Activated T-cell treated with anti-CD3 and anti-CD28 coated beads for 24 hours (primary cell): ENCODE measurements at regions not wholly inside any gene's neighbourhood (a gene's known extent, or its start where the extent isn't known, plus 50 kb on each side); places are given as distances from the start of the nearest gene placed in this dataset.
"Not testable (repeated sequence)": the region's sequence is repeated elsewhere in the genome, so short reads cannot be mapped to it uniquely, and the experiment has no call there.

Source experiments
- DNase-seq: peaks from one replicate; pipeline ENCODE4 v3.0.0-alpha.2; 2020; ENCODE audit warnings: low read depth

DNA sequence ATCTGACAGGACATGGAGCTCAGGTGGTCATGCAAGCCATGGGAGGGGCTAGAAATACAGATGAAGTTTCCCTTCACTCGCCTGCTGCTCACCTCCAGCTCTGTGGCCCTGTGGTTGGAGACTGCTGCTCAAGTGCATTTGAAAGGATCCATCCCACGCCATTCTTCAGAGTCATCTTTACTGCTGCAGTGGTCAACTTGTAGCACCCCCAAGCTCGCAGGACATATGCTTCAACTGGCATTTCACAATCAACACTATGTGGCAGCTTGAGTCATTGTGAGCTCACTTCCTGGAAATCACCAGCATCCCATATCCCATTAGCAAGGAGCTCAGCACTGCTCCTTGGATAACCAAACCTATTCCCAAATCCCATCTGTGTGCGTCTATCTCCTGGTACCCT is 116.2 kb upstream of the TP53BP2 start:
- not testable (repeated sequence) for DNase-seq

DNA sequence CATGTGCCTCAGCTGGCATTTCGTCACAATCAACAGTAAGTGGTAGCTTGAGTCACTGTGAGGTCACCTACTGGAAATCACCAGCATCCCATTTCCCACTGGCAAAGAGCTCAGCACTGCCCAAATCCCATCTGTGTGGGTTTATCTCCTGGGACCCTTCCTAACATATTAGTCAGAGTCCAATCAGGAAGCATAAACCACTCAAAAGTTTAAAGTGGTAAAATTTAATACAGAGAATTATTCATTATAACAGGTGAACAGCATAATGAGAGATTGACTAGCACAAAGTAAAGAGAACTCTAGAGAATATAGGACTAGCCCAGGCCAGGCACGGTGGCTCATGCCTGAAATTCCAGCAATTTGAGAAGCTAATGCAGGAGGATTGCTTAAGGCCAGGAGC is 107.1 kb upstream of the TP53BP2 start:
- not testable (repeated sequence) for DNase-seq

GRCh38 chr1:223951551-223951950 is 105.8 kb upstream of the TP53BP2 start:
- not testable (repeated sequence) for DNase-seq

GRCh38 chr1:223949944-223950343 is 104.2 kb upstream of the TP53BP2 start:
- DNase-seq: not testable (repeated sequence)

DNA sequence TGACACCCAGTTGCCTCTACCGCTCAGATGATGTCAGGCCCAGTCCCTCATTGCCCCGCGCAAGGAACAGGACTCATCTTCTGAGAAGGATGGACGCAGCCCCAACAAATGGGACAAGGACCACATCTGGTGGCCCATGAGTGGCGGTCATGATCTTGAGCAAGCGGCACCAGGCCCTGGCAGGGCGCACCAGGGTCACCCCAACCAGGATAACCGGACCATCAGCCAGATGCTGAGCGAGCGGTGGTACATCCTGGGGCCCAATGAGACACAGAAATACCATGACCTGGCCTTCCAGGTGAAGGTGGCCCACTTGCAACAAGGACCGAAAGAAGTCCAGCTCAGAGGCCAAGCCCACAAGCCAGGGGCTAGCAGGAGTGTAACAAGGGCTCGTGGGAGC is 102.3 kb upstream of the TP53BP2 start:
- not testable (repeated sequence) for DNase-seq

GRCh38 chr1:223936592-223936991 is 90.8 kb upstream of the TP53BP2 start:
- not testable (repeated sequence) for DNase-seq

GRCh38 chr1:223931476-223931875 is 85.7 kb upstream of the TP53BP2 start:
- DNase-seq: not testable (repeated sequence)

GRCh38 chr1:223920805-223921204 is 75.1 kb upstream of the TP53BP2 start:
- DNase-seq: not testable (repeated sequence)

DNA sequence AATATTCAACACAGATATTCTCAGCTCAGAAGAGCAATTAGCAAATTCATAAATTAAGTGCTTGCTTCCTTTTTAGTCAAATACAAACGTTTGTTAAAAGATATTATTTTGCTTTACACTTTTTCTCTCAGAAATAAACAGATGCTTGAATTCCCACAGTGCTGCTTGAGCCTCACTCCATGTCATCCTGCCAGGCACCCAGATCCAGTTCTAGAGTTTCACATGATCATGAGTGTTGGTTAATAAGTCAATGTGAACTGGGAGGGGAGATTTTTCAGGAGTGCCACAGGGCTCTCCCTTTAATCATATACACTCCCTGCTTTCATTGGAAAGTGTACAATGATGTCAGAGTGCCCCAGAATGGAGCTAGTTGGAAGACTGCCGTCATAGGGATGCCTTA is 69.7 kb upstream of the TP53BP2 start:
- DNase-seq: not testable (repeated sequence)

- DNase-seq: not testable (repeated sequence)
Observed at GRCh38 chr1:223913715-223914114, 68.0 kb upstream of the TP53BP2 start.

DNA sequence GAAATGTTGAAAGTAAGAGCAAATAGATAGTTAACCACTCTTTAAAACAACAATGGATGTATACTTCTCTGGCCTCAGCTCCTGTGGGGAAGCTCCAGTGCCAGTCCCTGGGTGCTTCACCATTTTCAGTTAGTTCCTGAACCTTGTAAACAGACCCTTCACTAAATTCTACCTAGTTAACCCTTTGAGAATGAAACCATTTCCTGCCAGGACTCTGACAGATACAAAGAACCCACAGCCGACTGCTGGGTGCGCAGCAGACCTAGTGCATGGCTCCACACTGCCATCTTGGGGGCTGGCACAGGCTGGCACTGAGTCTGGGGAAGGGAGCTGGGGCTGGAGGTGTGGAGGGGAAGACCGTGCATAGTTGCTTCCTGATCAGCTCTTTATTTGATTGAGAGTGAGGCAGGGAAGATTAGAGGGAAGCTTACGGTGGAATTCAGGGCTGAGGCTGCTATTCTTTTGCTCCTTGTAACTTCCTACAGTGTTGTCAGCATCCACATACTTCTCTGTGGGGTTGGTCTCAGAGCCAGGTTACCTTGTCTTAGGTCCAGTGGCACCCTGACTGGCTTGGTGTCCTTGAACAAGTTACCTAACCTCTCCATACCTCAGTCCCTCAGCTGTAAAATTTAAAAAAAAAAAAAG is 62.3 kb upstream of the TP53BP2 start:
- DNase-seq: not testable (repeated sequence)

- not testable (repeated sequence) for DNase-seq
Observed at GRCh38 chr1:223903221-223903620, 57.5 kb upstream of the TP53BP2 start.

GRCh38 chr1:223899775-223900174 is 54.0 kb upstream of the TP53BP2 start:
- DNase-seq: not testable (repeated sequence)

GRCh38 chr1:223897097-223897496 is 51.4 kb upstream of the TP53BP2 start:
- not testable (repeated sequence) for DNase-seq

GRCh38 chr1:223895950-223896349 is 50.2 kb upstream of the TP53BP2 start:
- not testable (repeated sequence) for DNase-seq
